Mesendoderm (in vitro differentiated cells): ENCODE measurements at regions not wholly inside any gene's neighbourhood (a gene's known extent, or its start where the extent isn't known, plus 50 kb on each side); places are given as distances from the start of the nearest gene placed in this dataset.

ENCODE experiments used
- DNase-seq: peaks from one replicate; pipeline ENCODE4 v3.0.0; 2013
- H2AK5ac ChIP-seq: 2 replicates; pipeline ENCODE4 v1.6.1; 2013; ENCODE audit warnings: low read length, inconsistent platforms
- H2BK120ac ChIP-seq: 2 replicates; pipeline ENCODE4 v1.6.1; 2013; ENCODE audit warnings: low read depth, mild to moderate bottlenecking, low read length, moderate library complexity, mixed read lengths
- H2BK15ac ChIP-seq: replicated peaks from 2 replicates; pipeline ENCODE4 v1.6.1; 2013; ENCODE audit warnings: low read depth, mild to moderate bottlenecking, moderate library complexity
- H2BK5ac ChIP-seq: 2 replicates; pipeline ENCODE4 v1.6.1; 2013; ENCODE audit warnings: low read length, inconsistent platforms
- H3K18ac ChIP-seq: 2 replicates; pipeline ENCODE4 v1.6.1; 2013; ENCODE audit warnings: mild to moderate bottlenecking, low read length, mixed read lengths
- H3K23ac ChIP-seq: one replicate; pipeline ENCODE4 v1.6.1; 2013; ENCODE audit warnings: low read length
- H3K27ac ChIP-seq: 2 replicates; pipeline ENCODE4 v1.5.1; 2013; ENCODE audit warnings: low read depth, mild to moderate bottlenecking, inconsistent platforms, low read length, moderate library complexity
- H3K27me3 ChIP-seq: 2 replicates; pipeline ENCODE4 v1.6.1; 2013; ENCODE audit warnings: low read length, control low read depth, mild to moderate bottlenecking, inconsistent platforms; ENCODE audit not compliant: insufficient read depth, poor library complexity
- H3K36me3 ChIP-seq: 2 replicates; pipeline ENCODE4 v1.6.1; 2013; ENCODE audit warnings: low read length, inconsistent platforms; ENCODE audit not compliant: control insufficient read depth, insufficient read depth
- H3K4ac ChIP-seq: one replicate; pipeline ENCODE4 v1.6.1; 2013; ENCODE audit warnings: low read depth, mild to moderate bottlenecking, low read length, moderate library complexity
- H3K4me1 ChIP-seq: 2 replicates; pipeline ENCODE4 v1.6.1; 2013; ENCODE audit warnings: low read depth, low read length, inconsistent platforms; ENCODE audit not compliant: control insufficient read depth
- H3K4me2 ChIP-seq: 2 replicates; pipeline ENCODE4 v1.6.1; 2013; ENCODE audit warnings: low read length
- H3K4me3 ChIP-seq: 2 replicates; pipeline ENCODE4 v1.5.1; 2013; ENCODE audit warnings: mild to moderate bottlenecking, low read length
- H3K56ac ChIP-seq: one replicate; pipeline ENCODE4 v1.6.1; 2013; ENCODE audit warnings: low read length
- H3K79me1 ChIP-seq: 2 replicates; pipeline ENCODE4 v1.6.1; 2013; ENCODE audit warnings: low read length, inconsistent platforms
- H3K79me2 ChIP-seq: 2 replicates; pipeline ENCODE4 v1.6.1; 2013; ENCODE audit warnings: mild to moderate bottlenecking, low read length; ENCODE audit not compliant: control insufficient read depth, insufficient read depth
- H3K9ac ChIP-seq: 2 replicates; pipeline ENCODE4 v1.6.1; 2013; ENCODE audit warnings: low read length, inconsistent platforms
- H4K5ac ChIP-seq: one replicate; pipeline ENCODE4 v1.6.1; 2013; ENCODE audit warnings: low read length
- H4K8ac ChIP-seq: one replicate; pipeline ENCODE4 v1.6.1; 2013; ENCODE audit warnings: low read depth, mild to moderate bottlenecking, control low read depth, low read length, moderate library complexity
- WGBS: extraction: QIAGEN DNeasy Blood & Tissue Kit; methylation state at CpG from one replicate; pipeline ENCODE4 v1.1.7; 2013; ENCODE audit warnings: low lambda C conversion rate, missing lambda C conversion rate; ENCODE audit not compliant: insufficient coverage; ENCODE audit errors: extremely low coverage; 5-methylcytosine and 5-hydroxymethylcytosine counted together

DNA sequence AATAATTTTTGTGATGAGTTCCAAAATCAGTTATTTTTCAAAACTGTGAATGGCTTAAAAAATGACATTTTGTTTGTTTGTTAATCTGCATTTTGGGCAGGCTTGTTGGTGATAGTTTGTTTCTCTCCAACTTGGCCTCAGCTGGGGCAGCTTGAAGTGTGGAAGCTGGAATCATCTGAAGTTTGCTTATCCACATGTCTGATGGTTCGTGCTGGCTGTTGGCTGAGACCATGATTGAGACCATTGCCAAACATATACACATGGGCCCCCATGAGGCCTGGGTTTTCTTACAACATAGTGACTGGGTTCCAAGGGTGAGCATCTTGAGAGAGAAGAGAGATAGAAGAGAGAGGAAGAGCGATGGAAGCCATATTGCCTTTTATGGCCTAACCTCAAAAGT, 201.2 kb downstream of the NDFIP2 start:
- no peak overlapping the region for H3K23ac ChIP-seq
- no peak overlapping the region for H2BK15ac ChIP-seq
- no peak overlapping the region for H3K4me2 ChIP-seq
- no peak overlapping the region for H3K4ac ChIP-seq
- no peak overlapping the region for H3K56ac ChIP-seq
- DNase-seq: no peak
- H3K18ac ChIP-seq: no peak overlapping the region
- no peak overlapping the region for H3K9ac ChIP-seq
- WGBS: no CpG with 5 or more reads among the region's 2 CpGs
- no peaks in the 10 kb centered on the region for H3K27me3 ChIP-seq
- H3K79me2 ChIP-seq: no peaks in the 10 kb centered on the region
- H2BK5ac ChIP-seq: no peak overlapping the region
- no peaks in the 10 kb centered on the region for H3K4me1 ChIP-seq
- H4K8ac ChIP-seq: no peak overlapping the region
- H3K27ac ChIP-seq: no peak overlapping the region
- H2BK120ac ChIP-seq: no peak overlapping the region
- no peak overlapping the region for H2AK5ac ChIP-seq
- H4K5ac ChIP-seq: no peak overlapping the region
- no peak overlapping the region for H3K4me3 ChIP-seq
- no peaks in the 10 kb centered on the region for H3K79me1 ChIP-seq
- no peaks in the 10 kb centered on the region for H3K36me3 ChIP-seq

DNA sequence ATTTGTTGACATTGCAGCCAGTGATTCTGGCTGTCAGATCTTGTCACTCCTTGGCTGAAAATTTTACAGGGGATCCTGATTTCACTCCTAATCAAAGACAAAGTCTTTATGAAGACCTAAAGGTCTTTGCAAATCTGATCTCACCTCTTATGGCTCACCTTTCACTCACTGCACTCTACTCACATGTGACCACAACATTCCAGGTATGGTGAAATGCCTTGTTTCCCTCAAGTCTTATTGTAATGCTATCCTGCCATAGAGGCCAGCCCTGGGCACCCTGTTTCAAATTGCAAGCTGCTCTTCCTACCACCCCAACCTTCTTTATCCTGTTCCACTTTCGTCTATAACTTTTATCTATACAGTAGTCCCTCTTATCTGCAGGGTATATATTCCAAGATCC, 200.1 kb downstream of the NDFIP2 start:
- WGBS: no CpG with 5 or more reads among the region's 1 CpG
- Histone ChIP-seq H4K5ac (no peak overlapping the region), H3K9ac (no peak overlapping the region), H2BK15ac (no peak overlapping the region), H4K8ac (no peak overlapping the region), H3K56ac (no peak overlapping the region), H3K4ac (no peak overlapping the region), H2BK120ac (no peak overlapping the region), H3K23ac (no peak overlapping the region), H3K18ac (no peak overlapping the region), H2AK5ac (no peak overlapping the region), H3K79me2 (no peaks in the 10 kb centered on the region), H3K4me3 (no peak overlapping the region), H3K36me3 (no peaks in the 10 kb centered on the region), H3K4me2 (no peak overlapping the region), H3K79me1 (no peaks in the 10 kb centered on the region), H3K4me1 (no peaks in the 10 kb centered on the region), H3K27me3 (no peaks in the 10 kb centered on the region), H3K27ac (no peak overlapping the region), H2BK5ac (no peak overlapping the region)
- DNase-seq: peak; percentile 34

DNA sequence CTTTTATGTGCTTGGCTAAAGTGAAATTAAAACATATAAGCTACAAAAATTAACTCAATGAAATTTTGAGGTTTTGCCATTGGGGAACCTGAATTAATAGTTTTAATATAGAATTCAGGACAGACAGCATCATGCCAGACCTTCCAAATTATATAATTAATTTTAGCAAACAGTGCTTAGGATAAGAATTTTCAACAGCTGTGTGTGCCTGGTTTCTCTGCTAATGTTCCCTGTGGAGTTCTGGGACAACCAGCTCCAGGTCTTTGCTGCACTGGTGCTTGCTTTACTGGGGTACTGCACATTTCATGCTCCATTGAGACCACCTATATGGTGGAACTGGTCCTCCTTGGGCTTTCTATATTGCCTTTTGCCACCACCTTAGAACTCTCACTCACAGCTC, 199.5 kb downstream of the NDFIP2 start:
- H4K8ac ChIP-seq: no peak overlapping the region
- H3K4me3 ChIP-seq: no peak overlapping the region
- no peak overlapping the region for H3K4ac ChIP-seq
- H3K27me3 ChIP-seq: no peaks in the 10 kb centered on the region
- H4K5ac ChIP-seq: no peak overlapping the region
- no peaks in the 10 kb centered on the region for H3K79me2 ChIP-seq
- H3K79me1 ChIP-seq: no peaks in the 10 kb centered on the region
- H3K23ac ChIP-seq: no peak overlapping the region
- no peaks in the 10 kb centered on the region for H3K36me3 ChIP-seq
- H2BK15ac ChIP-seq: peak overlapping the region; percentile 78
- peak overlapping the region; percentile 64 for H3K18ac ChIP-seq
- no peak overlapping the region for H3K4me2 ChIP-seq
- H3K9ac ChIP-seq: no peak overlapping the region
- no peak overlapping the region for H3K56ac ChIP-seq
- no peak for DNase-seq
- no peak overlapping the region for H2BK120ac ChIP-seq
- no peak overlapping the region for H3K27ac ChIP-seq
- H2BK5ac ChIP-seq: no peak overlapping the region
- no peak overlapping the region for H2AK5ac ChIP-seq
- H3K4me1 ChIP-seq: no peaks in the 10 kb centered on the region

DNA sequence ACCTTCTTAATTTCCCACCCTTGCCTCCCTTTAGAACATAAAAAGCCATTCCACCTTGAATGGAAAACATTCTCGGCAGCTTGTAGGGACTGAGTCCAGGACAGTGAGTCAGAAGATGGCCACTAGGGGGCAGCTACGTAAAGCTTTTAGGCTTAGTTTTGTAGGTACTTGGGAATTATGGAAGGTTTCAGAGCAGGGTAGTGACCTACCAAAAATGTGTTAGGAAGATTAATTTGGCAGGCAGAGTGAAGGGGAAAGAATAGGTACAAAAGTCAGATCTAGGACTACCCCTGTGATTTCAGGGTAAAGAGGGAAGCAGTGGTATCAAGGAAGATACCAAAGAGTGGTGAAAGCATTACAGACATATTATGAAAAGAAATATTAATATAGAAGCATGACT, 198.4 kb downstream of the NDFIP2 start:
- no peaks in the 10 kb centered on the region for H3K36me3 ChIP-seq
- WGBS: no CpG with 5 or more reads among the region's 2 CpGs
- H4K5ac ChIP-seq: no peak overlapping the region
- no peak overlapping the region for H3K9ac ChIP-seq
- H3K56ac ChIP-seq: no peak overlapping the region
- no peak overlapping the region for H3K4me3 ChIP-seq
- no peaks in the 10 kb centered on the region for H3K79me2 ChIP-seq
- H3K4me2 ChIP-seq: no peak overlapping the region
- no peak overlapping the region for H4K8ac ChIP-seq
- no peaks in the 10 kb centered on the region for H3K27me3 ChIP-seq
- H3K79me1 ChIP-seq: no peaks in the 10 kb centered on the region
- no peak overlapping the region for H2BK15ac ChIP-seq
- H3K23ac ChIP-seq: no peak overlapping the region
- H2BK120ac ChIP-seq: no peak overlapping the region
- H3K18ac ChIP-seq: no peak overlapping the region
- H3K4ac ChIP-seq: no peak overlapping the region
- peak; percentile 84 for DNase-seq
- no peak overlapping the region for H2AK5ac ChIP-seq
- H3K4me1 ChIP-seq: no peaks in the 10 kb centered on the region
- no peak overlapping the region for H3K27ac ChIP-seq
- H2BK5ac ChIP-seq: no peak overlapping the region

DNA sequence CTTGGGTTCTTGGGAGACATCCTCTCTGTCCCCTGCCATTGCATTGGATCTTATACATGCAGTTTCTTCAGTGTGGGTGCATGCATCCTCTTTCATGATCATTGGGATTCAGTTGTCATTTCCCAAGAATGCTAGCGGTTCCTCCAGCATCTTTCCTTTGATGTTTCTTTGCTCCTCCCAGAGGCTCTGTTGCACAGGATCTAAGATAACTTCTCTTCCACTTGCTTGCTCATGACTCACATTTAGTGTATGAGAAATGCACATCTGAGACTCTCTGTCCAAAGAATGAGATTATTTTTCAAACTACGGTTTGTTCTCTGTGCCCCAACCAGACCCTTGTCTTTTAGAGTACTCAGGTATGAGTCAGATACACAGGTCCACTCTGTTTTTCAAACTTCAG, 197.1 kb downstream of the NDFIP2 start:
- Histone ChIP-seq H3K4me3 (no peak overlapping the region), H3K9ac (no peak overlapping the region), H3K79me2 (no peaks in the 10 kb centered on the region), H3K27ac (no peak overlapping the region), H2BK15ac (no peak overlapping the region), H3K79me1 (no peaks in the 10 kb centered on the region), H3K56ac (no peak overlapping the region), H2AK5ac (no peak overlapping the region), H3K23ac (no peak overlapping the region), H3K4ac (no peak overlapping the region), H3K18ac (no peak overlapping the region), H2BK120ac (no peak overlapping the region), H3K4me2 (no peak overlapping the region), H2BK5ac (no peak overlapping the region), H4K8ac (no peak overlapping the region), H3K36me3 (no peaks in the 10 kb centered on the region), H4K5ac (no peak overlapping the region), H3K27me3 (no peaks in the 10 kb centered on the region), H3K4me1 (no peaks in the 10 kb centered on the region)
- no CpG with 5 or more reads among the region's 2 CpGs for WGBS
- no peak for DNase-seq

DNA sequence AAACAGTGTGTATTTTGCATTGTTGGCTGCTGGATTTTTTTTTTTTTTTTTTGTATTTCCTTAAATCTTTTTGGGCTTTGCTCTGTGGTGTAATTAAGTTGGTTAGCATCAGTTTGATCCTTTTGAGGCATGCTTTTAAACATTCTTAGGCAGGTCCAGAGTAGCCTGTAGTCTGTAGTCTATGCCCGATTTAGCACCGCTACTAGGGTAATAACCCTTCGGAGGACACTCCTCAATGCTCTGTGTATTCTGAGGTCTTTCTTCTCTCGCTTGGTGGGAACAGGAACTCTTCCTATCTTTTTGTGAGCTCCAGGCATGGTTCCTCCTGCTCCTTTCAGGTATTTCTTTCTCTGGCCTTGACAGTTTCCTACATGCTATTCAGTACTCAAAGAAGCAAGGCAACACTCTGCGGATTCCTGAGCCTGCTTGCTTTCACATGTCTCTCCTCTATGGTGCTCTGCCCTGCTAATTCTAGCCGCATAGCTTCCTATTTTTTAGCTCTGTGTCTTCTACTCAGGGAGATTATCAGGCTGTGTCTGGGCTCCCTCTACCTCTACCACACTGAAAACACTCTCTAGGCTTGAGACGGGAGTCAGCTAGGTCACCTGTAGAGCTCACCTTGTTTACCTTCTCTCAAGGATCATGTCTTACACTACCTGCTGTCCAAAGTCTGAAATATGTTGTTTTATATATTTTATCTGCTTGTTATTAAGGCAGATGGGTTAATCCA, 195.1 kb downstream of the NDFIP2 start:
- no peaks in the 10 kb centered on the region for H3K79me1 ChIP-seq
- H3K4ac ChIP-seq: no peak overlapping the region
- no CpG with 5 or more reads among the region's 7 CpGs for WGBS
- H3K27ac ChIP-seq: no peak overlapping the region
- no peak overlapping the region for H3K9ac ChIP-seq
- H3K79me2 ChIP-seq: no peaks in the 10 kb centered on the region
- H3K4me1 ChIP-seq: no peaks in the 10 kb centered on the region
- no peak overlapping the region for H2BK120ac ChIP-seq
- peak; percentile 23 for DNase-seq
- H4K5ac ChIP-seq: no peak overlapping the region
- H3K18ac ChIP-seq: peak overlapping the region; percentile 47
- no peak overlapping the region for H4K8ac ChIP-seq
- no peak overlapping the region for H2AK5ac ChIP-seq
- no peaks in the 10 kb centered on the region for H3K36me3 ChIP-seq
- no peak overlapping the region for H3K23ac ChIP-seq
- no peaks in the 10 kb centered on the region for H3K27me3 ChIP-seq
- no peak overlapping the region for H2BK5ac ChIP-seq
- H3K56ac ChIP-seq: peak overlapping the region; percentile 17
- no peak overlapping the region for H2BK15ac ChIP-seq
- H3K4me2 ChIP-seq: no peak overlapping the region
- H3K4me3 ChIP-seq: no peak overlapping the region
